ENCODE measurements at regions not wholly inside any gene's neighbourhood (a gene's known extent, or its start where the extent isn't known, plus 50 kb on each side); places are given as distances from the start of the nearest gene placed in this dataset.

DNA sequence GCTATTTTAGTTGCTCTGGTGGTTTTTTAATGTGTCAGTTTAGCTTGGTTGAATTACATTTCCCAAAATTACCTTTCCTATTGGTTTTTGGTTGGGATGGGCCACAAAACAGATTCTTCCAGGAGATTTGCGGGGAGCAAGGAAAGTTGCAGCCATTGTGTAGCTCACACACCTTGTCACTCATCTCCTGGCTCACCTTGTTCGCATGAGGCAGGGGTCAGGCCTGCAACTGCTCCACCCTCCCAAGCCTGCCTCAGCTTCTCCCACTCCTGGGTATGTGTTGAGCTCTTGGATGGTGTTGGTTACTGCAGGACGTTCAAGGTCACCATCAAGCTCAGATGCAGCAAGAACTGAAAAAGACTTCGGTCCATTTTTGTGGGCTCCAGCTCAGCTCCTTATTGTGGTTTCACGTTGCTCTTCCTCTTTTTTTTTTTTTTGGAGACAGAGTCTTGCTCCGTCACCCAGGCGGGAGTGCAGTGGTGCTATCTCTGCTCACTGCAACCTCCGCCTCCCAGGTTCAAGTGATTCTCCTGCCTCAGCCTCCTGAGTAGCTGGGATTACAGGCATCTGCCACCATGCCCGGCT lies 95.6 kb upstream of the METTL14 start:
- TF ChIP-seq CTCF (IDR thresholded peaks at IDR 0.05; ENCODE audit: control extremely low read depth in 1 of 3, insufficient read depth in 1 of 3, low read depth in 1 of 3, low read length in 3 of 3) (no peak), SP1 (IDR thresholded peaks at IDR 0.05; ENCODE audit: low read depth, low read length) (no peak), RAD21 (IDR thresholded peaks at IDR 0.05 in 1 of 2, conservative IDR thresholded peaks at IDR 0.05 in 1 of 2; ENCODE audit: low read depth in 2 of 2, low read length in 2 of 2) (no peak), ZNF274 (IDR thresholded peaks at IDR 0.05; ENCODE audit: borderline replicate concordance, extremely low read depth, low read length) (no peak), SP2 (IDR thresholded peaks at IDR 0.05; ENCODE audit: low read length) (no peak), KDM1A (IDR thresholded peaks at IDR 0.05; ENCODE audit: borderline replicate concordance, low read length) (no peak), EP300 (IDR thresholded peaks at IDR 0.05; ENCODE audit: borderline replicate concordance in 1 of 2, low read depth in 2 of 2, low read length in 2 of 2) (no peak), NRF1 (IDR thresholded peaks at IDR 0.05; ENCODE audit: low read depth, low read length) (no peak), FOSL1 (IDR thresholded peaks at IDR 0.05; ENCODE audit: insufficient read depth, low read depth, low read length) (no peak), TCF12 (IDR thresholded peaks at IDR 0.05; ENCODE audit: low read depth, low read length) (no peak), RXRA (IDR thresholded peaks at IDR 0.05; ENCODE audit: insufficient read depth, low read depth, low read length) (no peak)
- TF ChIP-seq, protein P1, sequence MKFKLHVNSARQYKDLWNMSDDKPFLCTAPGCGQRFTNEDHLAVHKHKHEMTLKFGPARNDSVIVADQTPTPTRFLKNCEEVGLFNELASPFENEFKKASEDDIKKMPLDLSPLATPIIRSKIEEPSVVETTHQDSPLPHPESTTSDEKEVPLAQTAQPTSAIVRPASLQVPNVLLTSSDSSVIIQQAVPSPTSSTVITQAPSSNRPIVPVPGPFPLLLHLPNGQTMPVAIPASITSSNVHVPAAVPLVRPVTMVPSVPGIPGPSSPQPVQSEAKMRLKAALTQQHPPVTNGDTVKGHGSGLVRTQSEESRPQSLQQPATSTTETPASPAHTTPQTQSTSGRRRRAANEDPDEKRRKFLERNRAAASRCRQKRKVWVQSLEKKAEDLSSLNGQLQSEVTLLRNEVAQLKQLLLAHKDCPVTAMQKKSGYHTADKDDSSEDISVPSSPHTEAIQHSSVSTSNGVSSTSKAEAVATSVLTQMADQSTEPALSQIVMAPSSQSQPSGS (IDR thresholded peaks at IDR 0.05; ENCODE audit: low read length) = no peak
